Superior temporal gyrus (tissue), 1 donor: ENCODE measurements at regions not wholly inside any gene's neighbourhood (a gene's known extent, or its start where the extent isn't known, plus 50 kb on each side); places are given as distances from the start of the nearest gene placed in this dataset.

ENCODE experiments used
- DNase-seq: peaks from one replicate; pipeline ENCODE4 v3.0.0-alpha.2; 2016; ENCODE audit errors: extremely low spot score

DNA sequence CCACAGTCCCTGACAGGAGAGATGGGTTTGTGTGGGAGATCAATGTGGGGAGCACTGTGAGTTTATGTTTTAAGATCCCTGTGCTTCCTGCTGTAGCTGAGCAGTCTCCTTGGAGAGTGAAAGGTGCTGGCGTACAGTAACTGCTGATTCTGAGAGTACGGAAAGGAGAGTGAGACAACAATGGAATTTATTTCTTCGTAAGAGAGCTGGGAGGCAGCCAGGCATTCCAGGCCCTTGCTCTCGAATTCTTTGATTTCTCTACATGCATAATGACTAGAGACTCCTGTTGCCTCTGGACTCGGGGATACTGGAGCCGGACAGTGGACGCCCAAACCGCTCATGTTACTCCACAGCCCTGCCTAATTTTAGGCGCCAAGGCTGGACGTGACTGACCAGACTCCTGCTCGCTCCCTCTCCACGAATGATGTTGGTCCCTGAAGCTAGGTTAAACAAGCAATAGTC, 131.0 kb upstream of the PHACTR1 start:
- DNase-seq: no peak

DNA sequence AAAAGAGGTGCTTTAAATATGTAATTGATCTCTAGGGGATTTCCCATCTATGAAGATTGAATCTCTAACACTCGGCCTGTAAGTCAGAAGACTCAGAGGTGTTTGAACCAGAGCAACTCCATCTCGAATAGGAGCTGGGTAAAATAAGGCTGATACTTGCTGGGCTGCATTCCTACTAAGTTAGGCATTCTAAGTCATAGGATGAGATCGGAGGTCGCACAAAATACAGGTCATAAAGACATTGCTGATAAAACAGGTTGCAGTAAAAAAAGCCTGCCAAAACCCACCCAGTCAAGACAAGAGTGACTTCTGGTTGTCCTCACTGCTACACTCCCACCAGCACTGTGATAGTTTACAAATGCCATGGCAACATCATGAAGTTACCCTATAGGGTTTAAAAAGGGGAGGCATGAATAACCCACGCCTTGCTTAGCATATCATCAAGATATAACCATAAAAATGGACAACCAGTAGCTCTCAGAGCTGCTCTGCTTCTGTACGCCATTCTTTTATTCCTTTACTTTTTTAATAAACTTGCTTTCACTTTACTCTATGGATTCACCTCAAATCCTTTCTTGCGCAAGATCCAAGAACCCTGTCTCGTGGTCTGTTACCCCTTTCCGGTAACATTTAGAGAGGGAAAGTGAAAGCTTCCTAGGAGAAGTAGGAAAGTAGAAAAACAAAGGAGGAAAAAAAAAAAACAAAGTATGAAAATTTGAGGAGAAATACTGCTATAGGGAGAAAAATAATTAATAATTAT, 129.7 kb upstream of the PHACTR1 start:
- no peak for DNase-seq

DNA sequence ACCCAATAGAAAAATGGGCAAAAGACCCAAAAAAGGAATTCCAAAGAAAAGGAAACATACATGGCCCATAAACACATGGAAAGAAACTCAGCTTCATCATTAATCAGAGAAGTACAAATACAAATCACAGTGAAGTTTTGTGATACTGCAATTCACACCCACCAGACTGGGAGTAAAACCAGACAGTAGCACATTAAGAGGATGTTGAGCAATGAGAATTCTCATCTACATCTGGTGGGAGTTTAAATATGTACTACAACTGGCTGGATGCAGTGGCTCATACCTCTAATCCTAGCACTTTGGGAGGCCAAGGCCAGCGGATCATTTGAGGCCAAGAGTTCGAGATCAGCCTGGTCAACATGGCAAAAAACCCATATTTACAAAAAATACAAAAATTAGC, 125.7 kb upstream of the PHACTR1 start:
- no peak for DNase-seq

DNA sequence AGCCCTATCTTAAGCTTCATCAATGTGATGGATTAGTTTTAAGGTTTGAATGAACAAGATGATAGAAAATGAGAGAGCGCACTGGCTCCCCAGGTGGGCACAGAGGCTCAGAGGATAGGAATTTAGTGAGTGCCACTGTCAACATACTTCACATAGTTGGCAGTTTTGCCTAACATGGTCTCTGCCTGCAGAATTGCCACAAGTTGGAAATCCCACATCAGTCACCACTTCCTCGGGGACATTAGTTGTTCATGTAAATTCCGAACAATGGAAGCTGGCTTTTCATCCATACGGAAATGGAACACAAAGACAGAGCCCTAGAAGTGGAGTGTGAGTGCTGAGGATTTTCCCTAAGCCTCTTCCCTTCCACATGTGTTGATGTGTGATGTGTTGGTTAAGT, 123.9 kb upstream of the PHACTR1 start:
- no peak for DNase-seq

DNA sequence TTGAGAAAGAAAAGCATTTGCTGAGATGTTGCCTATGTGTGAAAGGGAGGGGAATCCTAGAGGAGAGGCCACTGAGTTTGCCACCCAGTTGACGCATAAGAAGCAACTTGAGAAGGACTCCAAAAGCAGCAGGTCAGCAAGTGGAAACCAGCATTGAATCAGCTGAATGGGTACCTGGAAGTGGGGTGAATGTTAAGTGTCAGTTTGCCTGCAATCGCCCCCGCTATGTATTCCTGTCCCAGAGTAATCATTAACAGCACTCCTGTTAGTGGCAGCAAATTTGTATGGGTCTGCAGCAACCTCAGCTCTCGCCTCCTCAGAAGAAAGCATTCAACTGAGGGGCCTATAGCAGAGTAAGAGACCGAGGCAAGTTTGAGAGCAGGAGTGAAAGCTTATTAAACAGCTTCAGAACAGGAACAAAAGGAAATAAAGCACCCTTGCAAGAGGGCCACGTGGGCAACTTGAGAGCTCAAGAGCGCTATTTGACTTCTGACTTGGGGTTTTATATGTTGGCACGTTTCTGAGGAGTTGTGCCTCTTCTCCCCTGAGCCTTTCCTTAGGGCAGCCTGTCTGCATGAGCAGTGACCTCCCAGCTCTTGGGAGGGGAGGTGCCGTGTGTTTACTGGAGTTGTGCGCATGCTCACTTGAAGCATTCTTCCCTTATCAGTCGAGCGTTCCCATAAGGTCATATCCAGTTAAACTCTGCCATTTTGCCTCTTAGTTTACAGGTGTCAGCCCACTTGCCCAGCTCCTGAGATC, 122.6 kb upstream of the PHACTR1 start:
- no peak for DNase-seq

DNA sequence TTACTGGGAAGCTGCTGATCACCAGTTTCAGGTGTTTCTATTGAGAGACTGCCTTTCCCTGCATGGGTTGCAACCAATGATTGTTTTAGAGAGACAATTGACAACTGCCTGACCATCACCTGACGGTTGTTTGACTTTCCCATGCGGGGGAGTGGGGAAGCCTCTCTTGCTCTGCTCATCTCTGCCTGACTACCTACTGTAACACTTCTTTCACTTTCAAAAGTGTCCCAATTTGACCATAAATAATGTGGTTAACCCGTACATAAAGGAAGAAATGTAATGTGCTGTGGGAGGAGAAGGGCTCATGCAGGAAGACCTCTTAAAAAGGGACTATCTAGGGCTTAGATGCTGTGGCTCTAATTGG, 122.1 kb upstream of the PHACTR1 start:
- DNase-seq: no peak

DNA sequence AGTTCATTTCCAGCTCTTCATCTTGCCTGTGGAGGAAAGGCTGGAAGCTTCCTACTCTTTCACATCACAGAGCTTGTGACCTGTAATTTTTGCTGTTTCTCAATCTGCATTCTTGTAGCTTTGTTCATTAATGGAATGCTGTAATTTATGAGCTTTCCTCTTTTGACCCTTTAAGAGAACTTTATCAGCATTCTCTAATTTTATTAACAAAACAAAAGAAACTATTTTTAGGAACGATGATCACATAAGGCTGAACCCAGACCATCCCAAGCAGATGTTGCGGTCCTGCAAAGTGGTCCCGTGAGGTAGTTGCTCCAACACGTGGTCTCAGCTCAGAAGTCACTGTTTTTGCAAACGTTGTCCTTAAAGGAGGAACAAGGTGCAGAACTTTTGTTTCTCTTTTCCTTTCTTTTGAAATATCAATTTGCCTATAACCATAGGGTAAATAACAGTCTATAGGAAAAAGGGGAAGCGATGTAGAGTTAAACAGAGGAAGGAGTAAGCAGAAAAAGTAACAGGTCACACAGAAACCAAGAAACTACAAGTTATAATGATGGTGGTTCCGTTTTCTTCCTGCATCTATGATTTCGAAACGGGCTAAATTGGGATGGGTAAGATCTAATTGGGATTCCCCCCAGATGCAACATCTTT, 121.3 kb upstream of the PHACTR1 start:
- DNase-seq: no peak

DNA sequence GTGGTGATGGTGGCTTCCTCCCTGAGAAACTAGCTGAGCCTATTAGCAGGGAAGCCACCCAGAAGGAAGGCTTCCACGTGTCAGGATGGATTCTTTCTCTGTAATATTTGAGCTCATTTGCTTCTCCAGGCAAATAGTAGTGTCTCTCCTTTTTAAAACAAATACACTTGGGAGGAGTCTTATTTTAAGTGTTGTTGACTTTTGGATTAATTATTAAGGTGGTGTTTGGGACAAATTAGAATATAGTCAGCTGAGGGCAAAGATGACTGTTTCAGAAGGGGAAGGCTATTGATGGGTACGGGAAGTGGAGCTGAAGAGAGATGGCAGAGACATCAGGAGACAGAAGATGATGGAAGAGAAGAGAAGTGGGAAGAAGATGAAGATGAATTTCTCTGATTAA, 119.8 kb upstream of the PHACTR1 start:
- no peak for DNase-seq

DNA sequence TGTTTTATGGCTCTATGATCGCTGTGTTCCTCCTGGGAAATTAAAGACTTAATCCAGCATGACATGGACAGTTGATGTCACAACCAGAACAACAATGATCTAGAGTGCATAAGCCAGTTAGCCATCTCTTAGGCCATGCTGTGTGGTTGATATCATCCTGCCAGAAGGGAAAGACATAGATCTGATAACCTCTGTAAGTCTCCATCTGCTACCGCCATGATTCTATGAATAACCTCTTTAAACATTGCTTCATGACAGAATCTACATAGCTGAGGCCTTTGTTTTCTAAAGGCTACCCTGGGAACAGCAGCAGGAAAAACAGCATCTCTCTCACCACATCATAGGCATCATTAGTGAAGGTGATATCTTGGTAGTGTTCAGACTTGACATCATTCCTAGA, 117.6 kb upstream of the PHACTR1 start:
- no peak for DNase-seq

DNA sequence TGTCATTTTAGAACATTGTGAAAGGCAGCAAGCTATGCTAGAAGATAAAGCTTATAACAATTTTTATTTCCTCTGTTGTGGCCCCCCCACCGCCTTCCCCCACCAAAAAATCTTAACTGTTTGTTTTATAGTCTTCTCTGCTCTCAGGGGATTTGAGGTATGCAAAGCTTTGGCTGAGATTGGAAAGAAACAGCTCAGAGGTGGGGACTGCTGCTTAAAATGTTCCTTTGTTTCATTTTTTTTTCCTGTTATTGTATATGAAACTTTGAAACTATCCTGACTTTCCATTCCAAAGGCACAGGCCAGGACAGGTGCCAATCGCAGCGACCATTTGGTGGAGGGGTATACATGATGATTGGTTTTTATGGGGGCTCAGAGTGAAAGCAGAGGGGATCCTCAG, 114.7 kb upstream of the PHACTR1 start:
- no peak for DNase-seq

DNA sequence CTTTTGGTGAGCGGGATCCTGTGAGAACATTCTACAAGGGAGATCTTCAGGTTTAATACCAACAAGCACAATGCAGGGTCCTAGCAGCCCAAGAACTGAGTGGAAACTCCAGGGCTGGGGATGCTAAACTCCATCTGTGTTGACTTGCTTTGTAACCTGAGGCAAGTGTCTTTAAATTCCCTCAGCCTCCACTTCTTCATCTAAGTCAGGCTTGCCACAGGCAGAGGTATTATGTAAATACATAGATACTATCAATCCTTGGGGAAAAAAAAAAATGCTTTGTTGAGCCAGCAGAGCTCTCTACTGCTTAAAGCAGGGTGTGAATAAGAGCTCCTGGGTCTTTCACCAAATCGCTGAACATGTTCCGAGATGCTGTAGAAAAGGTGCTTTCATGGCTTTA, 114.2 kb upstream of the PHACTR1 start:
- DNase-seq: no peak

DNA sequence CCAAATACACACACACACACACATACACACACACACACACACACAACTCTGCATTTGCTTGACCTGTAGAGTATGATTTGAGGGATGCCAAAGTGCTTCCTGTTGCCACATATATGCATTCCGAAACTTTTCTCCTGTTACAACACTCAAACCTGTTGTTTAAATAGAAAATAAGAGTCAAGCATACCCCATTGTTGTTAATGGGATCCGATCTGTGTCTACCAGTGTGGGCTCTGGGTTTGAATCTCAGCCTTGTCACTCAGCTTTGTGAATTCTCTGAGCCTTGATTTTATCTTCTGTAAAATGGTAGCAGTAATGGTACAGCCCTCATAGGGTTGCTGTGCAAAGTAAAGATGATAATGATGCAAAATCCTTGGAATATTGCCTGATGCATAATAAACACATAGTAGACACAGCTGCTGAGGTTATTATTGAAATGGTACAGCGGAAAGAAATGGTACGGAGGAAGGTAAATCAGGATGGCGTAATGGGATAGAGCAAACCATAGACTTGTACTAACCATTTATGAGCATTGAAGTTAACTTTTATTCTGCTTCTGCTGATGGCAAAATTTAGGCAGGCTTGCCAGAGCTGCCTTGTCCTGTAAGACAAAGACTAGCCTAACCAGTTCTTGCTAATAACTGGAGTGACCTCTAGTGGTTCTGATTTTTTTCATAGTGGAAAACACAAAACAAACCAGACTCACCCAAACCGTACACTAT, 113.5 kb upstream of the PHACTR1 start:
- DNase-seq: peak; percentile 63

DNA sequence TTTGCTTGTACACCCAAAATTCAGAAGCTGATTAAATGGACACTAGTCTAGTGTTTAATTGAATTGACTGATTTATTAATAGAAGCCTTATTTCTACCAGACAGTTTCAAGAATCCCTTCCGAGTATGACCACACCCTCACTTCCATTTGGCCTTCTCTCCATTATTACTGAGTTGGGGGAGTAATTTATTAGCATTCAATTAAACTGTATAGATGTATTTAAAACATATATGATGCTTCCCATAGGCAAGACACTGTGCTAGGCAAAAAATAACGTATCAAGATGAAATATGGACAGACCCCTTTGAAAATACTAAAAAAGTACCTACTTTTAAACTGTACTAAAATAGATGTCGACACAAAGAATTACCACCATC, 112.9 kb upstream of the PHACTR1 start:
- DNase-seq: no peak

DNA sequence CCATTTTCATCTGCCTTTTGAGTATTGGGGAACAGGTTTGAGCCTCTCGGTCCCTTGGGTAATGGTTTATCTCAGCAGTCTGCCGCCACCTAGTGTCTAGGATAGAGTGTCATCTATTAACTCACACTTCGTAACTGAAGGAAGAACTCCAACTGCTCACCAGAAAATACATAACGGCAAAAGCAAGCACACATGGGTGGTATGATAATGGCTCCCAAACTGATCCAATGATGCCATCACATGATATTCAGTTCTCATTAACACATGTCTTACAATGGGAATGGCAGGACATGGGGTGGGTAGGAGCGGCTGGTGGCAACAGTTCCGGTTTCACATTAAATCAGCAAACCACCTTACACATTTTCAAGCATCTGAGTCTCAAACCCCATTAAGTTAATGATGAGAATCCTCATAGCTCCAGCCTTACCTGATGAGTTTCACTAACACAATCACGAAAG, 110.7 kb upstream of the PHACTR1 start:
- DNase-seq: peak; percentile 84

DNA sequence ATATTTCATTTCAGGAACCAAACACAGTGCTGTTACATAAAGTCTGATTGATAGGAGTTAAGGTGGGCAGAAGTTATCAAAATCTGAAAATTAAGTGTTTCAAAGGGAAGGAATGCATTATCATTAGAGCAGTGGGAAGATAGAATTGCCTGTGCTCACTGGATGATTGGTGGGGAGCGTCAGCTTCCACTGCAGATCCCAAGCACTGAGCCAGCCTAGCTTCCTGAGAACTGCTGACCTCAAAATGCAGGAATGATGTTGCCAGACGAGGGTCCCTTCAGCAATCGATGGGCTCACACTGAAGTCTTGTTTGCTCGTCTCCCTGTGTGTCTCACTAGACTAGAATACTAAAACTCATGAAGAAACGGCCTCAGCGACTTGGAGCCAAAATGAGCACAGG, 110.0 kb upstream of the PHACTR1 start:
- DNase-seq: no peak

DNA sequence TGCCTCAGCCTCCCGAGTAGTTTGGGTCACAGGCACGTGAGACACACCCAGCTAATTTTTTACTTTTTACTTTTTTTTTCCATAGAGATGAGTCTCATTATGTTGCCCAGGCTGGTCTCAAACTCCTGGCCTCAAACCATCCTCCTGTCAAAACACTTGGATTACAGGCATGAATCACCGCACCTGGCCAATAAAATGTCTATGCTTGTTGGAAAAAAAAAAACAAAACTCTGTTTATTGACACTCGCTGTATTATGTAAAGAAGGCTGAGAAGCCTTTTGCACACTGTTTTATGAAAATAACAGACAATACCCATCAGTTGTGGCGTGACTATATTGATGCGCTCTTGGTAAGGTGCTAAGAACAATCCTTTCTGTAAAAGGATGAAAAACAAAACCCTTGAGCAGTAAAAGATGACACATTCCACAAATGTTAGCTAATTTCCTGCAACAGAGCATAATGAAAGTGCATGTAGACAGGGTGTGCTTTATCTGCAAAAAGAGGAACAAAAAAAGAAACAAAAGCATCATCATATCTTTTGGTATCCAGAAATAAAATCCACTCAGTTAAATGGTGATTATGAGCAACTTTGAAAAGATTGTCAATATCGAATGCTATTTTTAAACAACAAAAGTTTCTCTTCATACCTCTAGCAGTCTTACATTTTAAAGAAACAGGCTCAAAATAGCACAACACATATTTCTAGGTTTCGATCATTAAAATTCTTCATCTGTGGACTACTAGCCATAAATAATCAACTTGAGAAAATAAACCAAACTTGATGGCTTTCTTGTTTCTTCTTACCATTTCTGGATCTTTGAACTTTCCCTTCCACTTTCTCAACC, 108.3 kb upstream of the PHACTR1 start:
- peak; percentile 38 for DNase-seq

DNA sequence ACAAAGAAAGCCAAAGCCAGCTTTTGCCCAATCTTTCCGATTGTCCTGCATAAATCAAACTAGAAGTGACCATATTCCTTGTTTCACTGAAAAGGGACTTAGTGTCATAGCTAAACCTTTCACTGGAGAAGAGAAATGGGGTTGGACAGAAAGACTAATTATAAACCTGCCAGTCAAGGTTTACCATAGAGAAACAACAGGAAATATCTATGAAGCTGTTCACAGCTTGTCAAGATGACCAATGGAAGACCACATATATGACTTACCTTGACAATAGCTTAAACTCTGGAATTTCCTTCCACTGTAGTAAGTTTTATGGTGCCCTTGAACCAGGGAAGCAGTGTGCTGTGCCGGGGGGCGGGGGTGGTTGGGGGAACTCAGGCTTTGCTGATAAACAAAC, 107.7 kb upstream of the PHACTR1 start:
- DNase-seq: no peak

DNA sequence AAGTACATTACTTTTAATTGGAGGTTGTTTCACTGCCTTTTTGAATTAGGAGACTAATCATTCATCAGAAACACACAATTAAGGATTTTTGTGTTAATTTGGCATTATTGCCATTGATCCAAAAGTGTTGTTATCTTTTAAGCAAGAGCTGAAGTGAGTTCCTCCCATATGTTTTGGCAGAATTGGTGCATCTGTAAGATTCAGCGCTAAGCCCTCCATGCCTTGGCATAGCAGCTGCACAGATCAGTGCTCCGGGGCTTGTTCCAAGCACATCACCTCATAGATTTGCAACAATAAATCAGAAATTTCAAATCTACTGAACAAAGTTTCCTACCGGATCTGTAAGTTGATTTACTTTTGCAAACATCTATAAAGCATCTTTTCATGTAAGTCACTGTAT, 106.8 kb upstream of the PHACTR1 start:
- DNase-seq: no peak

DNA sequence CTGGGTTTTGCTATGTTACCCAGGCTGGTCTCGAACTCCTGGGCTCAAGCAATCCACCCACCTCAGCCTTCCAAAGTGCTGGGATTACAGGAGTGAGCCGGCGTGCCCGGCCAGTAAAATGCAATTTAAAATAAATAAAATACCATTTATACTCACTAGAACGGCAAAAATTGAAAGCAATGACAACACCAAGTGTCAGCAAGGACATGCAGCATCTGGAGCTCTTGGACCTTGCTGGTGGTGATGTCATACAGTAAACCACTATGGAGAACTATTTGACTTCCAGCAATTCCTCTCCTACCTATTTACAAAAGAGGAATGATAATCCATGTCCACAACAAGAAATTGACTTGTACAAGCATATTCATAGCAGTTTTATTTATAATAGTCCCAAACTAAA, 105.7 kb upstream of the PHACTR1 start:
- no peak for DNase-seq

DNA sequence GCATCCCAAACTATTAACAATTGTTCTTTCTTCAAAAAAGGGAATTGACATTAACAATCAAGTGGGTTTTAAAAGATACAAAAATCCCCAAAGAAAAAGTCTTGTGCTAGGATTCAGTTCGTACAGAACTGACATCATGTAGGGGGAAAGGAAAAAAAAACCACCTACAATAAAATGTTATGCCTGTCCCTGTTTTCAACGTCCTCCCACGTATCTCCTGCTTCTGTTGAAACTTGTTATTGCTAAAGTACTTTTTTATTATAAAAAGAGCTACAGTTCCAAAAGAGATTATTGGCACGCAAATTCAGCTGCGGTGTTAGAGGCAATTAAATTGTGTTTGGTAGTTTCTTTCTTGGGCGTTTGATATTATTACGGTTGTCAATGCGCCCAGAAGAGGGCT, 102.8 kb upstream of the PHACTR1 start:
- peak; percentile 29 for DNase-seq

DNA sequence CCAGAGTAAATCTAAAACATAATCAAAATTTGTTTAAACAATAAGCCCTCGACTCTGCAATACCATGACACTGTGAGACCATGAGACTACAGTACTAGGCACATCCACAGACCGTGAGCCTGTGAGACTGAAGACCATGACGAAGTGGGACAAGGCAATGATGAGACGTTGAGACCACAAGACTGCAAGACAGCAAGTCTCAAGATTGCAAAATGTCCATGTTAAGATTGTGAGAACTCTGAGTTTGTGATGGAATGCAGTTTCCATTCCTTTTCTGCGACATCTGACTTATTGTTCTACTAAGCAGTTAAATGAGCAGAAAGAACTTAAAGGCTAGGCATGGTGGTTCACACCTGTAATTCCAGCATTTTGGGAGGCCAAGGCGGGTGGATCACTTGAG, 102.1 kb upstream of the PHACTR1 start:
- DNase-seq: no peak
